H9 (cell line): ENCODE measurements at regions not wholly inside any gene's neighbourhood (a gene's known extent, or its start where the extent isn't known, plus 50 kb on each side); places are given as distances from the start of the nearest gene placed in this dataset.

Experiments
- DNase-seq: peaks from one replicate; pipeline ENCODE4 v3.0.0-alpha.2; 2017
- H2AFZ ChIP-seq: one replicate; pipeline ENCODE4 v1.6.1; 2013; ENCODE audit warnings: mild to moderate bottlenecking, low read length, control low read depth, moderate library complexity
- H2AK5ac ChIP-seq: 2 replicates; pipeline ENCODE4 v1.6.1; 2013; ENCODE audit warnings: low read length, control low read depth, mixed read lengths; ENCODE audit not compliant: insufficient read length
- H2BK120ac ChIP-seq: one replicate; pipeline ENCODE4 v1.6.1; 2013; ENCODE audit warnings: low read depth, mild to moderate bottlenecking, low read length, control low read depth, inconsistent platforms; ENCODE audit not compliant: poor library complexity, severe bottlenecking
- H2BK12ac ChIP-seq: 2 replicates; pipeline ENCODE4 v1.6.1; 2013; ENCODE audit warnings: low read length, control low read depth, mixed read lengths, low read depth; ENCODE audit not compliant: insufficient read length
- H2BK15ac ChIP-seq: 2 replicates; pipeline ENCODE4 v1.6.1; 2013; ENCODE audit warnings: low read depth, low read length, control low read depth
- H2BK20ac ChIP-seq: one replicate; pipeline ENCODE4 v1.6.1; 2013; ENCODE audit warnings: low read depth, mild to moderate bottlenecking, low read length, control low read depth, inconsistent platforms; ENCODE audit not compliant: poor library complexity, severe bottlenecking
- H2BK5ac ChIP-seq: 2 replicates; pipeline ENCODE4 v1.6.1; 2013; ENCODE audit warnings: low read length, control low read depth, mixed read lengths; ENCODE audit not compliant: insufficient read length
- H3K14ac ChIP-seq: 2 replicates; pipeline ENCODE4 v1.6.1; 2013; ENCODE audit warnings: low read length, control low read depth; ENCODE audit not compliant: insufficient read depth
- H3K18ac ChIP-seq: 2 replicates; pipeline ENCODE4 v1.6.1; 2013; ENCODE audit warnings: low read depth, mild to moderate bottlenecking, mixed read lengths, low read length, control low read depth; ENCODE audit not compliant: insufficient read length
- H3K23ac ChIP-seq: 2 replicates; pipeline ENCODE4 v1.6.1; 2013; ENCODE audit warnings: low read length, control low read depth, mixed read lengths, low read depth; ENCODE audit not compliant: insufficient read length
- H3K23me2 ChIP-seq: 2 replicates; pipeline ENCODE4 v1.6.1; 2013; ENCODE audit warnings: low read depth, mild to moderate bottlenecking, mixed read lengths, low read length, control low read depth; ENCODE audit not compliant: insufficient read length, poor library complexity, severe bottlenecking
- H3K27ac ChIP-seq: 2 replicates; pipeline ENCODE4 v1.5.1; 2013; ENCODE audit warnings: low read length, control low read depth, mixed read lengths, low read depth; ENCODE audit not compliant: insufficient read length
- H3K27me3 ChIP-seq: 2 replicates; pipeline ENCODE4 v1.6.1; 2013; ENCODE audit warnings: low read length, control low read depth, inconsistent platforms; ENCODE audit not compliant: insufficient read depth
- H3K4ac ChIP-seq: 2 replicates; pipeline ENCODE4 v1.6.1; 2013; ENCODE audit warnings: low read depth, mild to moderate bottlenecking, control low read depth, inconsistent platforms, low read length, moderate library complexity
- H3K4me1 ChIP-seq: 2 replicates; pipeline ENCODE4 v1.6.1; 2013; ENCODE audit warnings: low read length, control low read depth, inconsistent platforms; ENCODE audit not compliant: insufficient read depth
- H3K4me2 ChIP-seq: 2 replicates; pipeline ENCODE4 v1.6.1; 2013; ENCODE audit warnings: low read length, control low read depth, mixed read lengths; ENCODE audit not compliant: insufficient read length, insufficient read depth
- H3K56ac ChIP-seq: 2 replicates; pipeline ENCODE4 v1.6.1; 2013; ENCODE audit warnings: low read depth, mild to moderate bottlenecking, mixed read lengths, low read length, control low read depth; ENCODE audit not compliant: insufficient read length
- H3K79me1 ChIP-seq: 2 replicates; pipeline ENCODE4 v1.6.1; 2013; ENCODE audit warnings: low read depth, mild to moderate bottlenecking, moderate library complexity, low read length, control low read depth, inconsistent platforms; ENCODE audit not compliant: insufficient read depth, poor library complexity, severe bottlenecking
- H3K79me2 ChIP-seq: 2 replicates; pipeline ENCODE4 v1.6.1; 2013; ENCODE audit warnings: low read length, control low read depth, inconsistent platforms; ENCODE audit not compliant: insufficient read depth
- H3K9ac ChIP-seq: 2 replicates; pipeline ENCODE4 v1.6.1; 2013; ENCODE audit warnings: low read length, control low read depth, mixed read lengths; ENCODE audit not compliant: insufficient read length; ENCODE audit errors: extremely low read depth
- H3K9me3 ChIP-seq: one replicate; pipeline ENCODE4 v1.6.1; 2013; ENCODE audit warnings: low read depth, low read length, inconsistent platforms; ENCODE audit not compliant: control insufficient read depth
- H3T11ph ChIP-seq: one replicate; pipeline ENCODE4 v1.6.1; 2013; ENCODE audit warnings: mild to moderate bottlenecking, low read length, control low read depth, inconsistent platforms
- H4K20me1 ChIP-seq: one replicate; pipeline ENCODE4 v1.6.1; 2013; ENCODE audit not compliant: control insufficient read depth, insufficient read length, insufficient read depth
- H4K5ac ChIP-seq: 2 replicates; pipeline ENCODE4 v1.6.1; 2013; ENCODE audit warnings: low read depth, mild to moderate bottlenecking, mixed read lengths, low read length, control low read depth; ENCODE audit not compliant: insufficient read length
- H4K8ac ChIP-seq: replicated peaks from 2 replicates; pipeline ENCODE4 v1.6.1; 2013; ENCODE audit warnings: low read length, control low read depth, mixed read lengths, low read depth; ENCODE audit not compliant: insufficient read length
- H4K91ac ChIP-seq: 2 replicates; pipeline ENCODE4 v1.6.1; 2013; ENCODE audit warnings: low read depth, mild to moderate bottlenecking, moderate library complexity, mixed read lengths, low read length, control low read depth; ENCODE audit not compliant: insufficient read length
- H3K27ac Mint-ChIP-seq, 3 experiments: 2 replicates in 2 of 3; 3 replicates in 1 of 3; pipeline ENCODE4 v1.8.0; 2020 to 2021; ENCODE audit warnings: mixed read lengths in 3 of 3, mild to moderate bottlenecking in 1 of 3, moderate library complexity in 1 of 3
- H3K27me3 Mint-ChIP-seq: 2 replicates; pipeline ENCODE4 v1.8.0; 2021; ENCODE audit warnings: low read depth, mild to moderate bottlenecking, moderate library complexity, mixed read lengths
- H3K36me3 Mint-ChIP-seq, 3 experiments: 2 replicates in 2 of 3; 3 replicates in 1 of 3; pipeline ENCODE4 v1.8.0; 2020 to 2021; ENCODE audit warnings: low read depth in 3 of 3, mixed read lengths in 3 of 3; ENCODE audit not compliant: insufficient read depth in 1 of 3
- H3K4me1 Mint-ChIP-seq, 2 experiments: 2 replicates each; pipeline ENCODE4 v1.8.0; 2020; ENCODE audit warnings: mixed read lengths in 2 of 2
- H3K4me3 Mint-ChIP-seq, 2 experiments: 2 replicates in 1 of 2; 3 replicates in 1 of 2; pipeline ENCODE4 v1.8.0; 2020 to 2021; ENCODE audit warnings: mild to moderate bottlenecking in 2 of 2, mixed read lengths in 2 of 2, moderate library complexity in 1 of 2
- H3K9me3 Mint-ChIP-seq, 2 experiments: 2 replicates in 1 of 2; 3 replicates in 1 of 2; pipeline ENCODE4 v1.8.0; 2020; ENCODE audit warnings: mild to moderate bottlenecking in 2 of 2, mixed read lengths in 2 of 2, moderate library complexity in 1 of 2
- WGBS: extraction: QIAGEN DNeasy Blood & Tissue Kit; methylation state at CpG from one replicate; pipeline ENCODE4 v1.1.7; 2013; ENCODE audit warnings: missing lambda C conversion rate, low lambda C conversion rate, mixed read lengths; ENCODE audit not compliant: insufficient read length; ENCODE audit errors: extremely low coverage; 5-methylcytosine and 5-hydroxymethylcytosine counted together
- TF ChIP-seq, protein P1 (sequence below): fragments of 200-600 bp; sonication (generic); conservative IDR thresholded peaks from 3 replicates; pipeline ENCODE4 v1.8.0; 2021; ENCODE audit warnings: antibody characterized with exemption, mild to moderate bottlenecking

DNA sequence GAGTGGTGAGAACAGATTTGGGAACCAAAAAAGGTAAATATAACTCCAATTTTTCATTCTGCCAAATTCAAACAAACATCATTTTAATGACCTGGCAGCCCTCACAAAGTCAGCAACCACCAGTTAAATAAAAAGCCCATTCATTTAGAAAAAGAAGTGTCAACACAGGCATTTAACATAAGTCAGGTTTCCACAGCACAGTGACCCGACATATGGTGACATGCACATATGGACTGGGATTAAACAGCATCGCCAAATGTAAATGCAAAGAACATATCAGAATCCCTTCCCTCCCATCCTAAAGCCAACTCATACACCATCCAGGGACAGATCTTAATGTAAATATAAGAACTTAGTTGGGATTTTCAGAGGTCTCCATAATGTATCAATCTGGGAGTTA lies 293.2 kb downstream of the FGFR2 start:
- no peak overlapping the region for H2BK12ac ChIP-seq
- no peak overlapping the region for H3K18ac ChIP-seq
- no peak overlapping the region for H3K4me2 ChIP-seq
- TF ChIP-seq, protein P1, sequence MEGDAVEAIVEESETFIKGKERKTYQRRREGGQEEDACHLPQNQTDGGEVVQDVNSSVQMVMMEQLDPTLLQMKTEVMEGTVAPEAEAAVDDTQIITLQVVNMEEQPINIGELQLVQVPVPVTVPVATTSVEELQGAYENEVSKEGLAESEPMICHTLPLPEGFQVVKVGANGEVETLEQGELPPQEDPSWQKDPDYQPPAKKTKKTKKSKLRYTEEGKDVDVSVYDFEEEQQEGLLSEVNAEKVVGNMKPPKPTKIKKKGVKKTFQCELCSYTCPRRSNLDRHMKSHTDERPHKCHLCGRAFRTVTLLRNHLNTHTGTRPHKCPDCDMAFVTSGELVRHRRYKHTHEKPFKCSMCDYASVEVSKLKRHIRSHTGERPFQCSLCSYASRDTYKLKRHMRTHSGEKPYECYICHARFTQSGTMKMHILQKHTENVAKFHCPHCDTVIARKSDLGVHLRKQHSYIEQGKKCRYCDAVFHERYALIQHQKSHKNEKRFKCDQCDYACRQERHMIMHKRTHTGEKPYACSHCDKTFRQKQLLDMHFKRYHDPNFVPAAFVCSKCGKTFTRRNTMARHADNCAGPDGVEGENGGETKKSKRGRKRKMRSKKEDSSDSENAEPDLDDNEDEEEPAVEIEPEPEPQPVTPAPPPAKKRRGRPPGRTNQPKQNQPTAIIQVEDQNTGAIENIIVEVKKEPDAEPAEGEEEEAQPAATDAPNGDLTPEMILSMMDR, result no peak
- no peaks in the 10 kb centered on the region for H3K9me3 ChIP-seq
- no peak for DNase-seq
- no peak overlapping the region for H2BK5ac ChIP-seq
- Mint-ChIP-seq H3K27me3 (peaks cover 3% of the 10 kb centered on the region; the same call in 1 of the 2 replicates), H3K36me3 (peaks cover 0 to 8% (median 2%) of the 10 kb centered on the region in 3 experiments; a peak in 3 of 7 replicates), H3K4me3 (no peak overlapping the region), H3K27ac (no peak overlapping the region), H3K4me1 (peaks cover 17 to 20% of the 10 kb centered on the region in 2 experiments), H3K9me3 (peaks cover 2 to 4% of the 10 kb centered on the region in 2 experiments; a peak in 2 of 5 replicates)
- H3K14ac ChIP-seq, result no peak overlapping the region
- no peak overlapping the region for H4K5ac ChIP-seq
- no peaks in the 10 kb centered on the region; the same call in 1 of the 2 replicates for H3K4me1 ChIP-seq
- no peak overlapping the region for H3T11ph ChIP-seq
- H4K20me1 ChIP-seq, result no peaks in the 10 kb centered on the region
- no peak overlapping the region for H3K23ac ChIP-seq
- H3K79me1 ChIP-seq, result no peaks in the 10 kb centered on the region
- H2BK15ac ChIP-seq, result no peak overlapping the region
- H3K9ac ChIP-seq, result no peak overlapping the region
- H3K27ac ChIP-seq, result no peak overlapping the region
- H4K91ac ChIP-seq, result no peak overlapping the region
- no peak overlapping the region for H3K4ac ChIP-seq
- no peak overlapping the region for H4K8ac ChIP-seq
- no peaks in the 10 kb centered on the region for H3K23me2 ChIP-seq
- no peak overlapping the region for H2AFZ ChIP-seq
- H2BK20ac ChIP-seq, result no peak overlapping the region
- no peaks in the 10 kb centered on the region for H3K79me2 ChIP-seq
- WGBS, result no CpG with 5 or more reads among the region's 2 CpGs
- H3K27me3 ChIP-seq, result no peaks in the 10 kb centered on the region
- no peak overlapping the region for H2BK120ac ChIP-seq
- no peak overlapping the region for H2AK5ac ChIP-seq
- H3K56ac ChIP-seq, result no peak overlapping the region
